Eye (tissue), 1 donor: ENCODE measurements at regions not wholly inside any gene's neighbourhood (a gene's known extent, or its start where the extent isn't known, plus 50 kb on each side); places are given as distances from the start of the nearest gene placed in this dataset.

Experiments
- DNase-seq: peaks from one replicate; pipeline ENCODE4 v3.0.0-alpha.2; 2015

DNA sequence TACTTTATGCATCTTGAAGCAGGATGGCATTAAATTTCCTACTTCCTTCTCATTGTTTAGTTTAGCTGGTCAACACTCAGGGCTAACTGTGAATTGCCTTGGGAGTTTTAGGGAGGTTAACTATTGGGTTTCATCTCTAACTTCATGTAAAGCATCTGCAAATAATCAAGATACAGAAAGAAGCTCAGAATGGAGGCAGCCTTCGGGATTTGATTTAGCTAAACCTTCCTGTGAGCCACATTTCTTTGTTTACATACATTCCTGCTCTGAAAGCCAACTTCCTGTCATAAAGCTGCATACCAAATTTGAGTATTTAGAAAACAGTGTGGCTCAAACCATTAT, 131.7 kb upstream of the PCDH18 start:
- peak; percentile 79 for DNase-seq

DNA sequence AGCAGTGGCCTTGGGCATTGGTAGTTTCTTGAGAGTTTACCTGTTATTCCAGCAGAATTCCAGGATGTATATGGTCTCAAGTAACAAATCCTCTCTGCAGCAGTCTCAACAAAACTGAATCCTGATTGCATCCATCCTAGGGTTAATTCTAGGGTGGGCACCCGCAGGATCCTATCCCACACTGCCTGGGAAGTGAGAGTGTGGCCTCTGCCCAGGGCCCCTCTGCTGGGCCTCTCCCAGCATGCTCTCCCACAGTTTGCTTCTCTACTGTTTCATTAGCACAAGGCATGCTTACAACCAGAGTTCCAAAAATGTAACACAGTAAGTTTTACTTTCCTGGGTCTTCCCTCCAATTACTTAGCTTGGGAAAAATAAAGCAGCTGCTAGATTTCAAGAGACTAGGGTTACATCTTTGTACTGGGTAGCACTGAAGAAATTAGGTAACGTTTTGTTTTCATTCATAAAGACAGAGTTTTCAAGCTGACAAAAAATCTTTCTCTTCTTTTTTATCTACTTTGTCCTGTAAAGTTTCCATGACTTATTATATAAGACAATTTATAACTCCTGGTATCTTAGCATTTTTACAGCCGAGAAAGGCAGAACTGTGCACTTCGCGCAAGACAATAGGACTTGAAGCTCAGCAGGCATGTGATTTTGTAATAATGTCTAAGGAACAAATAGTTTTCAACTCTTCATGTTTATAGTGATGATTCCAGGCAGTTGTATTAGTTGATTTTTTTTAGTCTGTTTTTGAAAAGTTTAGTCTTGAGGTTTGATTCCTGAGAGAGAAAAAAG, 131.2 kb upstream of the PCDH18 start:
- no peak for DNase-seq

DNA sequence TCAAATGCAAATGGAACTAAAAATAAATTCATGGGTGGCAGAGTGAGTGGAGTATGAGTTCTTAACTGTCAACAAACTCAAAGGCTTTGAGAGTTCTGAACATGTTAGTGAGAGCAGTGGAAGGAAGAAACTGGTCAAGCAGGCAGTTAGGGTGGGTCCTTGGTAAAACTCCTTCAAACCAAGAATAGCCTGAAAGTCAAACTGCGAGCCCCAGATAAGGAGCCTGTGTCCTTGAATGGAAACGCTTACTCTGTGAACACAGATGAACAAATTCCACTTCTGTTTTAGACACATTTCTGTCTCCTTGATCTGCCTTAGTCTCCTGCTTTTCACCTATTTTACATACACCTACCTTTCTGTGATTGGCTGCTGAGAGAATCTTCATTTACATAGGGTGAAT, 129.4 kb upstream of the PCDH18 start:
- no peak for DNase-seq

DNA sequence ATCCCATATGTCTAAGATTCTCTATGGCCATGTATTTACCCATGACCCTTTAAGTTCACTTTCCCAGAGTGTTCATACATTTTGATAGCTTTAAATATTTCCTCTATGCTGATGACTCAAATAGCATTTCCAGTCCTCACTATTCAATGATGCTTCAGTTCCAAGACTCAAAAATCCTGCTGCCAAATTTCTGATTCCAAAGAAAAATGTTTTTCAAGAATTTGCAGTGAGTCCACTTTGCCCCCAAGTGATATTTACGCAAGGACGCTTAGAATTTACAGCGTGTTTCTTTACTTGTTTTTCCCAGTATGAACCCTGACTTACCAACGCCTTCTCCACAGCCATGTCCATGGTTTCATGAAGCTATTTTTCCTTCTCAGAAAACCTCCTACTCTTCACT, 127.9 kb upstream of the PCDH18 start:
- DNase-seq = no peak

DNA sequence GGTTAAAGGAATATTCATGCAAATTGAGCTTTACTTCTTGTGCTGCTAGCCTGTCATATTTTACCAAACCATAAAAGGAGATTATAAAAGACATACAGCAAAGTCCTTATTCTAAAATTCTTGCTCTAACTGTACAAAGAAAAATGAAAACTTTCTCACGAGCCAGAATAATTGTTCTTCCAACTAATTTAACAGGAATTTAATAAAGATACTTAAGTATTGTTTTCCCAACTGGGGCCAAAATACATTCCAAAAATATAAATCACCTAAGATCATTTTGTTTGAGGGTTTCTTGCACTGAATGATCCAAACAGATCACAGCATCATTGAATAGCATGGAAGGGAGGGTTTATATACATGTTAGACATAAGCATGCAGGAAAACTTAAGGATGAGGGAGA, 127.1 kb upstream of the PCDH18 start:
- DNase-seq = peak; percentile 18

DNA sequence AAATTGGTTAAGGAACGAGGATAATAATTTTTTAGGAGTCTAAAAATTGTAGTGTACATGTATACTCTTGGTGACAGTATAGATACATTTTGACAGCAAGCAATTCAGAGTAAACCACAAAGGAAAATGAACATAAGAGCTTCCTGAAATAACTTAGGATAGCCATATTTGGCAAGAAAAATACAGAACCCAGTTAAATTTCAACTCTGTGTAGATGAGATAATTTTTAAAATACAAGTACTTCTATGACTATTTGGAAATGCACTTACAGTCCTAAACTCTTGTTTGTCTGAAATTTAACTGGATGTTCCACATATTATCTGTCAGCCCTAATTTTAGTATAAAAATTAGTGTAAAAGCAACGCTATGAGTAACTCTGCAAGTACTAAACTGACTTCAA, 124.4 kb upstream of the PCDH18 start:
- no peak for DNase-seq

DNA sequence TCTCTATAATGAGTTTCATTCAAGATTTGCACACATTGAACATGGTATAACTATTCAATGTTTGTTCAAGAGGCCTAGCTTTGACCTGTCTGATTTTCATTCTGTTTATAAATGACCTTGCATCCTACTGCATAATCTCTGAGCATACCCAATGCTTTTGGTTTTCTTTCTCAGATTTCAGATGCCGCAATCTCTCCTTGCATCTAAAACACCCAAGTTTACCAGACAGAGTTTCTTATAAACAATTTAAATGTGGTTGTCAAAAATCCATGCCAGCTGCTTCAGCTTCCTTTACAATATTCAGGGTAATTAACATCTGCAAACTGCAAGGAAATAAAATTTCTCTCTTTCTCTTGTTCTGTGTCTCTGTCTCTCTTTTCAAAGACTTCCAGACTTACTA, 123.0 kb upstream of the PCDH18 start:
- DNase-seq = no peak

DNA sequence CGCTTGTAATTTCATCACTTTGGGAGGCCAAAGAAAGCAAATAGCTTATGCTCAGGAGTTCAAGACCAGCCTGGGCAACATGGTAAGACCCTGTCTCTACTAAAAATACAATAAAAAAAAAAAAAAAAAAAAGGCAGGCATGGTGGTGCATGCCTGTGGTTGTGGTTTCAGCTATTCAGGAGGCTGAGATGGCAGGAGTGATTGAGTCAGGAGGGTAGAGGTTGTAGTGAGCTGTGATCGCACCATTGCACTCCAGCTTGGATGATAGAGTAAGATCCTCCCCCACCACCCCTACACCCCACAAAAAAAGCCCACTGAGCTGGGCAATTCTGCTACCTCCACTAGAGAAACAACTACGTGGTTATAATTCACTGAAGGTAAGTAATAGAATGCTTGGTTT, 118.8 kb upstream of the PCDH18 start:
- DNase-seq = no peak

DNA sequence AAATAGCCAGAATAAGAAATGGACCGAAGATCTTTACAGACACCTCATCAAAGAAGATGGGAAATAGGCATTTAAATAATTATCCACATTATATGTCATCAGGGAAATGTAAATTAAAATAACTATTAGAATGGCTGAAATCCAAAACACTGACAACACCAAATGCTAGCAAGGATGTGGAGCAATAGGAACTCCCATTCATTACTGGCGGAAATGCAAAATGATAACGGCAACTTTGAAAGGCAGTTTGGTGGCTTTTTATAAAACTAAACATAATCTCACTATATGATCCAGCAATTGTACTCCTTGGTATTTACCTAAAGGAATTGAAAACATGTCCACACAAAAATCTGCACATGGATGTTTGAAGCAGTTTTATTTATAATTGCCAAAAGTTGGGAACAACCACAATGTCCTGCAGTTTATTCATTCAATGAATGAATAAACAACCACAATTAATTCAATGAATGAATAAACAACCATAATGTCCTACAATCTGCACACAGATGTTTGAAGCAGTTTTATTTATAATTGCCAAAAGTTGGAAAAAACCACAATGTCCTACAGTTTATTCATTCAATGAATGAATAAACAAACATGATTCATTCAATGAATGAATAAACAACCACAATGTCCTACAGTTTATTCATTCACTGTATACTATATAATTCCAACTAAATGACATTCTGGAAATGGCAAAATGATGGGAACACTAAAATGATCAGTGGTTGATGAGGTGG, 117.6 kb upstream of the PCDH18 start:
- DNase-seq = no peak

DNA sequence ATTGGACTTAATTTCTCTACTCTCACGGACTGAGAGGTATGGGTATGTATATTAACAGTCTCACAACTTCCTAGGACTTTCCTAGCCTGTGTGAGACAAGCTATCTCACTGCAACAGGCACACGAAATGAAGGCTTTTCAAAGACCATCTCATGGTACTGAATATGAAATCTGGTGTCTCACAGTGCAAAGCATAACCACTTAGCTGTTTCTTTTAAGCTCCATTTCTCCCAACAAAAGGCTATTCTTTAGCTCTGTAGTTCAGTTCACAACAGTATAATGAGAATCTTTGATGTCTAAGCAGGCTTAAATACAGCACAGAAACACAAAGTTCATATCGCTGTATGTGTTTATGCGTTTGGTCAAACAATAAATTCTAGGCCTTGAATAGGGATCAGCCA, 116.2 kb upstream of the PCDH18 start:
- no peak for DNase-seq

DNA sequence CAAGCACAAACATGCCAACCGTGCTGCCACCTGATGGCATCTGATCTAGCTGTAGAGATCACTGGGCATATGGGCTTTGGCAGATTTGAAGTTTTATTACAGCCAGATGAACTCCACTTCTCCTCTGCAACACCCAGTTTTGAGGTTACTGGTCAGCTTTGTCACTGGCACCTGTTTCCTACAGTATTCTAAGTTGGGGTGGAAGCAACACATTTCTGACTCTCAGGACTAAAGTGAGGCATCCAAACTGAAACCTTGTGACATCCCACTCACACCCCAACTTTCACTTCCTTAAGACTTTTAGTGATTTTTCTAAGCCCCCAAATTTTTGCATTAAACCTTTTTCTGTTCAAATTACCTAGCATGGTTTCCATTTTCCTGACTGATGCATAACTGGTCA, 115.1 kb upstream of the PCDH18 start:
- no peak for DNase-seq

DNA sequence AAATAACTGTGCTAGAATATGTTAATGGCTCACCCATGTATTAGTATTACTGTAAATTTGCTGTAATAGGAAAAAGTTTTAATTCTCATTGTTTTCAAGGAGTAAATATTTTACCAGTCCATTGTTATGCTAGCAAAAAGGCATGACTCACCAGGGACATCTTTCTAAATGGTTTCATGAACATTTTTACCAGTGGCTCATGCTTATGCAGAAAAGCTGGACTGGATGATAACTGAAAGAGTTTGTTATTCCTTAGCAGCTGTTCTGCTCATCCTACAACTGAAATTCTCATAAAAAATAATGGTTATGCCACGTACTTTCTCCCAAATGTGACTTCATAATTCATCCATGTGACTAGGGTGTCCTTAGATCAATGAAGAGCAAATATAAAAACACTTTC, 111.9 kb upstream of the PCDH18 start:
- DNase-seq = no peak

DNA sequence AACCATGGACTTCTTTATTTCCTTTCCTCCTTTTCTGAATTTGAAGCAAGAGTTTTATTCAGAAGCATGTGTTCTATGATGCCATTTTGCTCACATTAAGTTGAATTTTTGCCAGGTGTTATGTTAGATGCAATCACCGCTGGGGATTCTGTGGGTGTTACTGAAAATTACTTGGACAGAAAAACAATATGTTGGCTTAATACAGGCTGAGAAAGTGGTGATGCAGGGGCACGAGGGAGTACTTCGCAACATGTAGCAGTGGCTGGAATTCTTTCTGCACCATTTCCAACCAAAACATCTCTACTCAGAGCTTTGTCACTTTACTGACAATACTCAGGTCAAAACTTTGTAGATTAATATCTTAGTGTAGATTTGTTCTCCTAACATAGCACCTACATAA, 109.2 kb upstream of the PCDH18 start:
- no peak for DNase-seq

DNA sequence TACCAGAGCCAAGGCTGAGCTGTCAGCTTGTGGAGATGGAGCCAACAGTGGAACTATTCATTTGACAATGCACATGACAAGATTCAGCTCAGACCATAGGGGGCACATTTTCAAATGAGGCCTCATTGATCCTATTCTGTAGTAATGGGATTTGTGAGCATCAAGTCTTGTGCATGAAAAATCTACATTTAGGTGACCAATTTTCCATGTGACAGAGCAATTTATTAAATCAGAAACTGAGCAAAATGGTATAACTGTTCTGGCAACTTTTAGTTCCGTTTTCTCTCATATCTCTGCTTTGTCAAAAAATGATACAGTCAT, 108.5 kb upstream of the PCDH18 start:
- DNase-seq = no peak

DNA sequence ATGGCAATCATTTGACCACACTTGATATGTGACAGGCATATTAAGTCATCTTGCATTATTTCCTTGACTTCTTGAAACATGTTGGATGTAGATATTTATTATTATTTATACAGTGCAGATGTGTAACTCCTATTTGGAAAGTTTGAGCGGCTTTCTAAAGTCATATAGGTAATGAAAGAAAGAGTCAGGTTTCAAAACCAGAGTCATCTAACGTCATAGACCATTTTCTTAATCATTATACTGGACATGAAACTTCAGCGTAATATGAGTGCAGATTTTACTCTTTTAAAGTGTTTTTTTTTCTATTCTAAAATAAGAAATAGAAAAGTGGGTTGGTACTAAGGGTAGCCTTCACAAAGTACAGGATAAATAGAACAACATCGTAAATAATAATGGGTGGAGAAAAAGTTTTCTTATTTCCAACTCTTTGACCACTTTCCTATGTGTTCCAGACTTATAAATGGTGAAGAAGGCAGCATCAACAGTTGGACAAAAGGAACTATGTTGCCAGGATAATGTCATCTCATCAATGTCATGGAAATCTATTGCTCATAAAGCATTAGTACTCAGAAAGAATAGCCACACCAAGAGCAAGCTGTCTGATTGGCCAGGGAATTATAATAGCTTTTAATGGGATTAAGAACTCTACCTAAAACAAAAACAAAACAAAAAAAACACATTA, 108.0 kb upstream of the PCDH18 start:
- no peak for DNase-seq

DNA sequence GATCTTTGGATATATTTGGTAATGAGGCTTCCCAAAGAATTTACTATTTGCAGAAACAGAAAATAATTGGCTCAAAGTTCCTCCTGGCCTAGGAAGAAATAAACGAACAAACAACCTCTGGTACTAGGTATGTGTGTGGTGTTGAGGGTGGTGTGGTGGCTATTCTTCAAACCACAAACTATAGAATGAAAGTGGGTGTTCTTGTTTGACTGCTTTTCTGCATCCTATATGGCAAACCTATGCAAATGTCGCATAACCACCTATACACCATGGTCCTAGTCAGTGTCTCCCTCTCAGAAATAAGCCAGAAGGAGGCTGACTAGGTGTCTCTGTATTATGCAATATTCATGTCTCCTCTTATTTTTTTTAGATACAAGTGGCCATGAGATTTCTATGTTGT, 106.6 kb upstream of the PCDH18 start:
- DNase-seq = no peak

DNA sequence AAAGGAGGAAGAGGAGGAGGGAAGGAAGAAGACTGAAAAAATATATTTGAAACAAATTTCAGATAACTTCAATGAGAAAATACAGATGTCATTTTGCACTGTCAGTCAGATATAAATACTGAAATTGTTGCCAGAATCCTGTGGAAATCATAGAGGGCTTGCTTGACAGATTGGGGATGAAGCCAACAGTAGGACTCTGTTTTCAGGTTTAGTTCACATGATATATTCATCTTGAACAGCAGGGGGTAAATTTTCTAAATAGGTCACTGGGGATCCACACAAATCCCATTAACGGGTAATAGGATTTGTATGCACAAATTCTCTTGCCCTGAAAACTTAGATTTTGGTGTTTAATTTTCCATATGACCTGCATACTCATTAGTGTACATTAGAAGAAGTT, 103.3 kb upstream of the PCDH18 start:
- DNase-seq = peak; percentile 71

DNA sequence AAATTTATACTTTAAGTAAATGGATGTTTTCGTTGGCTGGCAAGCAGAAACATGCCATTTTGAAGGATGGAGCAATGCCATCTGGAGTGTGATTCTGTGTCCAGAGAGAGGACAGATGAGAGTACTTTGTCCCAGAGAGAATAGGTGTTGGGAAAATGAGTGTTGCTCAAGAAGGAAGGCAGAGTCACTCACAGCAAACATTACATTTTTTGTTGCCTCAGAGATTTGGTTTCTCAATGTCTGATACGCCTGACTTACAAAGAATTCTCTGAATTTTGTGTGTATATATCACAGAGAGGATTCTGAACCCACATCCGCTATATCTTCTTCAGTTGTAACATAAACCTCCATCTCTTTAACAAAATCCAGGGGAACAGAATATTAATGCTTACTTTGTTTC, 102.8 kb upstream of the PCDH18 start:
- no peak for DNase-seq

DNA sequence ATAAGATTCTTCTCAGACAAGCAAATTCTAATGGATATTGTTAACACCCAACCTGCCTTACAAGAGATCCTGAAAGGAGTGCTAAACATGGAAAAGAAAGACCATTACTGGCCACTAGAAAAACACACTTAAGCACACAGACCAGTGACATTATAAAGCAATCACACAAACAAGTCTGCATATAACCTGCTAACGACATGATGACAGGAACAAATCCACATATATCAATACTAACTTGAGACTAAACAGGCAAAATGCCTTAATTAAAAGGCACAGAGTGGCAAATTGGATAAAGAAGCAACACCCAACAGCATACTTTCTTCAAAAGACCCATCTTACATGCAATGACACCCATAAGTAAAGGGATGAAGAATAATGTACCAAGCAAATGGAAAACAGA, 100.5 kb upstream of the PCDH18 start:
- no peak for DNase-seq

DNA sequence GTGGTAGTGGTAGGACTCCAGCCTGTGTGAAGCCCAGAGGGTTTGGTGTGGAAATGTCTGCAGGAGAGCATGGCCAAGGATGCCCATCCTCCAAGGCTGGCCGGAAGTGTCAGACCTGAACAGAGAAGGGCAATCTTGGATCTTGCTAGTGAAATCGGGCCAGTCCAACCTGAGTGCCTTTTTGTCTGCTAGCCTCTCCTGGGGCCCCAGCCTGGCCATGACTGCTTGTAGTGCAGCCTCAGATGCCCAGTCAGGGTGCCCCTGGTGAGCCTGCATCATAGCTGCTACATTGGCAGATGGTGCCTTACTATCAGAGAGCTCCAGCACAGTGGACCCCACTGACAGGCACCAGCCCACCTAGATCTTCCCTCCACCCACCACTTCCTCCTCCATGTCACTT, 99.3 kb upstream of the PCDH18 start:
- DNase-seq = no peak

DNA sequence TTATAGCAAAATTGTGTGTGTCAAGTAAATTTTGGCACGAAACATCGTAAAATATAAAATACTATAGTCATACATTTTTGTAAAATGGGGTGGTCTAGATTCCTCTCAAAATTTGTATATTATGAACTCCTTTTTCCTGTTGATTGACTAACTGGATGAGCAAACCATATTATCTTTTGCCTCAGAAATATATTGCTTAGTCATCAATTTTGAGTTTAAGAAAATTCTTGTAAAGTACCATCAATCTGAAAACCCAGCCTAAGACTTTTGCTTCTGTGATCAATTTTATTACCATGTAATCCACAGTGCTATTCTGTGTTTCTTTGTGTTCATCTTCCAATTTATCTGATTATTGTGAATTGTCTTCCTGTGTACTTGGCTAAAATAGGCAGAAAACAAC, 98.0 kb upstream of the PCDH18 start:
- DNase-seq = no peak

DNA sequence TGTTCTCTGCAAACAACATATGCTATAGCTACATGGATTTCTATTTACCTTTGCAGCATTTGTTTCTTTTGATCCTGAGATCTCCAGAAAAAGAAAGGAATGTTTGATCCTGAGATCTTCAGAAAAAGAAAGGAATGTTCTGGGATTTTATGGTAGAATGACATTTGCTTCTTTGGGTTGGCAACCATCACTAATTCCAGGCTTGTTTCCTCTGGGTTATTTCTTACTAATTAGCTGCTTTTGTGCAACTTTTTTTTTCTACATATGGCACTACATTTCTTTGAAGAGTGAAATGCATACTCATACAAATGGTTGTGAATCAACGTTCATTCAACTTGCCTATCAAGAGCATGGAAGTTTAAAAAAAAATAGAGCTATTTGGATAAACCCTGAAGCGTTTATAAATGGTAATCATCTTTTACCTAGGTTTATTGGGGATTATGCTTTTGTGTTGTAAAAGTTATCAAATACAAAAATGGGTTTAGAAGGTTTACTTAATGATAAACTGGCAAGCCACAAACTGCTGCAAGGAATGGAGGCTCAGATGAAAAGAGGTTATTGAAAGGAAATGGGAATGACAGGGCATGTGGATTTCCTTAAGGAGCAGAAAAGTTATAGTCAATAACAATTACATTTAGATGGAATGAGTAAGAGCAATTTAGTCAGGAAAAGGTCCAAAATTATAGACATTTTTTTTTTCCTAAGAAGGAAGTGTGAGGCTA, 95.6 kb upstream of the PCDH18 start:
- no peak for DNase-seq

DNA sequence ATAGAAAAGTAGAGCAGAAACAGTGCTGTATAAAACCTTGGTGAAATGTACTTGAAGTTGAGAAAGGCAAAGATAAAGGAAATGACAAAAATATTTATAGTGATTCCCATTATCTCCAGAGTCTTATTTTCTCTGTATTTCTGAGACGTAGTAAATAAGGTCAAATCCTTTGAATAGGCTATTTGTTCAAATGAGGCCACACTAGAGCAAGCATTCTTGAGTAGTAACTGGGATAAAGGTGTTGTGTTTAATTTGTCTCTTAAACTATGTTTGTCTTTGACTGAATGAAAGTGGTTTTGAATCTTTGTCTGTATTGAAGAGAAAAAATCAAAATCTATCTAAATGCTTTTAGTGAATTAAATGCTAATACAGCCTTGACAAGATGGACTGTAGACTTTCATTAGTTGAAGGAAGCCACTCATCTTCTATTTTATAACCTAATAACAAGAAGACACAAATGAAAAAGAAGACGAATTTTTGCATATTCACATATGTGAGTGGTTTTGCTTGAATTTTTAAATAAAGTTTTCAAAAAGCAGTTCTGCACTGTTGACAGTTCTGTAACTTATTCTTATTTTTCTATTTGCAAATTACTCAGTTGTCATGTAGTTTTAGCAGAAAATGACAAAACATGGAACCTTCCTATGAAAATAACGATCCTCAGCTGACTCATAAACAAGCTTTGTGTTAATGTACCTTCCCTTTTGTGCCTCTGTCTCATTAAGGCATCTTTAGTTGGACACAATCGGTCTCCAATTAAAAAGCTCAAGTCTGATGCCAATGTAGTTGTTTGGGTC, 94.8 kb upstream of the PCDH18 start:
- peak; percentile 52 for DNase-seq
